HG03520 (cell line): ENCODE measurements at regions not wholly inside any gene's neighbourhood (a gene's known extent, or its start where the extent isn't known, plus 50 kb on each side); places are given as distances from the start of the nearest gene placed in this dataset.

ENCODE experiments used
- ATAC-seq: cut with Tn5 transposase; IDR thresholded peaks from one replicate; pipeline ENCODE4 v1.9.1; 2021; ENCODE audit warnings: mild to moderate bottlenecking, moderate library complexity; ENCODE audit not compliant: unreplicated experiment

- ATAC-seq: no peak
These were observed 918.3 kb upstream of the MAP3K7 start for GRCh38 chr6:91505199-91505598.

GRCh38 chr6:91501930-91502329 is 915.1 kb upstream of the MAP3K7 start:
- ATAC-seq: no peak

GRCh38 chr6:91500689-91501303 is 913.9 kb upstream of the MAP3K7 start:
- ATAC-seq: no peak

GRCh38 chr6:91498576-91498975 is 911.7 kb upstream of the MAP3K7 start:
- ATAC-seq: no peak

- ATAC-seq: no peak
These were observed 910.9 kb upstream of the MAP3K7 start for GRCh38 chr6:91497770-91498169.

- no peak for ATAC-seq
These were observed 903.9 kb upstream of the MAP3K7 start for GRCh38 chr6:91490671-91491301.

- ATAC-seq: no peak
These were observed 901.0 kb upstream of the MAP3K7 start for GRCh38 chr6:91487696-91488392.

- ATAC-seq: no peak
These were observed 899.3 kb upstream of the MAP3K7 start for GRCh38 chr6:91486200-91486599.

- ATAC-seq: no peak
These were observed 898.2 kb upstream of the MAP3K7 start for GRCh38 chr6:91485047-91485446.

GRCh38 chr6:91483415-91484105 is 896.7 kb upstream of the MAP3K7 start:
- peak; percentile 53 for ATAC-seq

- peak; percentile 72 for ATAC-seq
These were observed 895.6 kb upstream of the MAP3K7 start for GRCh38 chr6:91482498-91482897.

- no peak for ATAC-seq
These were observed 893.5 kb upstream of the MAP3K7 start for GRCh38 chr6:91480402-91480801.

GRCh38 chr6:91477688-91478087 is 890.8 kb upstream of the MAP3K7 start:
- ATAC-seq: no peak

GRCh38 chr6:91476000-91476399 is 889.1 kb upstream of the MAP3K7 start:
- ATAC-seq: peak; percentile 80

GRCh38 chr6:91465393-91465792 is 878.5 kb upstream of the MAP3K7 start:
- no peak for ATAC-seq

- ATAC-seq: no peak
These were observed 877.8 kb upstream of the MAP3K7 start for GRCh38 chr6:91464718-91465117.

- no peak for ATAC-seq
These were observed 877.3 kb upstream of the MAP3K7 start for GRCh38 chr6:91464201-91464600.

- ATAC-seq: no peak
These were observed 875.4 kb upstream of the MAP3K7 start for GRCh38 chr6:91462241-91462640.

GRCh38 chr6:91453224-91453878 is 866.5 kb upstream of the MAP3K7 start:
- ATAC-seq: no peak

GRCh38 chr6:91449539-91449938 is 862.7 kb upstream of the MAP3K7 start:
- no peak for ATAC-seq
